Panc1 (cell line): ENCODE measurements at regions not wholly inside any gene's neighbourhood (a gene's known extent, or its start where the extent isn't known, plus 50 kb on each side); places are given as distances from the start of the nearest gene placed in this dataset.

Experiments
- ATAC-seq: fragments of 200-7000 bp; cut with Tn5 transposase; 2 replicates; pipeline ENCODE4 v1.9.1; 2020; ENCODE audit warnings: mild to moderate bottlenecking, moderate library complexity
- BruUV-seq: library from RNA; stranded (reverse); fragments of 400-500 nt; replicated peaks from 2 replicates; lab custom pipeline; 2021; lab: Mats Ljungman, UMichigan
- CTCF ChIA-PET: fragments of 300-600 bp; sonication (Branson Sonifier 250); formaldehyde crosslinking; loops from one replicate; lab custom pipeline; 2022; ENCODE audit warnings: antibody characterized with exemption; lab: Charles Lee
- POLR2A ChIA-PET: fragments of 300-600 bp; sonication (Branson Sonifier 250); formaldehyde crosslinking; loops from one replicate; lab custom pipeline; 2022; ENCODE audit warnings: antibody characterized with exemption; lab: Charles Lee
- DNase-seq: peaks from one replicate; pipeline ENCODE4 v3.0.0-alpha.2; 2010; ENCODE audit warnings: low read depth, low spot score
- H3K27ac ChIP-seq: 2 replicates; pipeline ENCODE4 v1.5.1; 2011; ENCODE audit warnings: mild to moderate bottlenecking, low read length, inconsistent platforms
- H3K27me3 ChIP-seq: fragments of 200-500 bp; sonication (Bioruptor generic); 2 replicates; pipeline ENCODE4 v1.6.0; 2014; ENCODE audit warnings: low read length, inconsistent platforms; ENCODE audit not compliant: control insufficient read depth, insufficient read depth
- H3K36me3 ChIP-seq: fragments of 200-500 bp; sonication (Bioruptor generic); 2 replicates; pipeline ENCODE4 v1.5.1; 2014; ENCODE audit warnings: inconsistent platforms, mild to moderate bottlenecking, low read length, moderate library complexity; ENCODE audit not compliant: control insufficient read depth, insufficient read depth
- H3K4me1 ChIP-seq: 2 replicates; pipeline ENCODE4 v1.5.1; 2011; ENCODE audit warnings: inconsistent platforms, mild to moderate bottlenecking, low read length, moderate library complexity; ENCODE audit not compliant: control insufficient read depth, insufficient read depth
- H3K4me3 ChIP-seq, 2 experiments: 2 replicates each; pipeline ENCODE4 v1.5.1; 2011 to 2012; ENCODE audit warnings: low read depth in 2 of 2, low read length in 2 of 2, mild to moderate bottlenecking in 2 of 2, inconsistent platforms in 1 of 2, moderate library complexity in 1 of 2
- H3K9me3 ChIP-seq: fragments of 200-500 bp; sonication (Bioruptor generic); 2 replicates; pipeline ENCODE4 v1.5.1; 2014; ENCODE audit warnings: low read depth, mild to moderate bottlenecking, inconsistent platforms, low read length, moderate library complexity; ENCODE audit not compliant: control insufficient read depth, insufficient read depth
- POLR2AphosphoS5 ChIP-seq: IDR thresholded peaks from 2 replicates; pipeline ENCODE4 v1.6.1; 2012; ENCODE audit warnings: mild to moderate bottlenecking, low read depth, low read length, moderate library complexity
- REST ChIP-seq, 2 experiments: IDR thresholded peaks; 2 replicates each; pipeline ENCODE4 v1.6.1; 2011 to 2012; ENCODE audit warnings: low read depth in 2 of 2, control low read depth in 1 of 2, low read length in 1 of 2, mild to moderate bottlenecking in 1 of 2, moderate library complexity in 1 of 2; ENCODE audit not compliant: insufficient read depth in 1 of 2
- SIN3A ChIP-seq: IDR thresholded peaks from 2 replicates; pipeline ENCODE4 v1.6.1; 2012; ENCODE audit warnings: low read depth, mild to moderate bottlenecking, low read length, moderate library complexity, borderline replicate concordance; ENCODE audit not compliant: insufficient read depth
- TCF7L2 ChIP-seq: IDR thresholded peaks from 2 replicates; pipeline ENCODE4 v1.6.1; 2011; ENCODE audit warnings: mild to moderate bottlenecking, low read depth, low read length, inconsistent platforms
- in situ Hi-C: cut with HindIII; loops from 2 replicates; pipeline ENCODE4 v1.10.0; 2016; ENCODE audit warnings: low sequenced_read_pairs, low pct_unique_long_range_greater_than_20kb
- intact Hi-C: fragments of 100-400 bp; cut with micrococcal nuclease; formaldehyde crosslinking; loops from one replicate; pipeline ENCODE4 v1.10.0; 2022; ENCODE audit not compliant: unreplicated experiment
- TF ChIP-seq, protein P1 (sequence below): fragments of 450-650 bp; IDR thresholded peaks from 2 replicates; pipeline ENCODE4 v1.5.1; 2017; ENCODE audit warnings: mild to moderate bottlenecking

- intact Hi-C loops (no loop called here), in situ Hi-C loops (no loop called here)
- Histone ChIP-seq H3K9me3 (peaks cover 13% of the 10 kb centered on the region; the same call in 1 of the 2 replicates), H3K36me3 (no peaks in the 10 kb centered on the region), H3K4me3 (no peak overlapping the region), H3K27me3 (no peaks in the 10 kb centered on the region), H3K27ac (peak overlapping the region; percentile 64; the same call in 1 of the 2 replicates), H3K4me1 (peaks cover 13% of the 10 kb centered on the region)
- no peak for TF ChIP-seq POLR2AphosphoS5
- TF ChIP-seq TCF7L2 = no peak
- TF ChIP-seq, protein P1, sequence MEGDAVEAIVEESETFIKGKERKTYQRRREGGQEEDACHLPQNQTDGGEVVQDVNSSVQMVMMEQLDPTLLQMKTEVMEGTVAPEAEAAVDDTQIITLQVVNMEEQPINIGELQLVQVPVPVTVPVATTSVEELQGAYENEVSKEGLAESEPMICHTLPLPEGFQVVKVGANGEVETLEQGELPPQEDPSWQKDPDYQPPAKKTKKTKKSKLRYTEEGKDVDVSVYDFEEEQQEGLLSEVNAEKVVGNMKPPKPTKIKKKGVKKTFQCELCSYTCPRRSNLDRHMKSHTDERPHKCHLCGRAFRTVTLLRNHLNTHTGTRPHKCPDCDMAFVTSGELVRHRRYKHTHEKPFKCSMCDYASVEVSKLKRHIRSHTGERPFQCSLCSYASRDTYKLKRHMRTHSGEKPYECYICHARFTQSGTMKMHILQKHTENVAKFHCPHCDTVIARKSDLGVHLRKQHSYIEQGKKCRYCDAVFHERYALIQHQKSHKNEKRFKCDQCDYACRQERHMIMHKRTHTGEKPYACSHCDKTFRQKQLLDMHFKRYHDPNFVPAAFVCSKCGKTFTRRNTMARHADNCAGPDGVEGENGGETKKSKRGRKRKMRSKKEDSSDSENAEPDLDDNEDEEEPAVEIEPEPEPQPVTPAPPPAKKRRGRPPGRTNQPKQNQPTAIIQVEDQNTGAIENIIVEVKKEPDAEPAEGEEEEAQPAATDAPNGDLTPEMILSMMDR = no peak
- no peak for TF ChIP-seq SIN3A
- no peak for TF ChIP-seq REST (IDR thresholded peaks at IDR 0.05; ENCODE audit: insufficient read depth in 1 of 2, low read depth in 2 of 2, low read length in 1 of 2)
- POLR2A ChIA-PET = interaction anchor here (0.6 kb wide), 1 partner anchor 820 kb away, joined by 5 read pairs; no protein-coding TSS in a partner anchor
- BruUV-seq = no TSS peak
- CTCF ChIA-PET = no interaction called here
- ATAC-seq = no peak
- DNase-seq = no peak
These were observed 275.2 kb downstream of the CSNK1G3 start for GRCh38 chr5:123787136-123787535.

- ATAC-seq (no peak), DNase-seq (no peak)
- in situ Hi-C loops = no loop called here
- Histone ChIP-seq H3K27me3 (no peaks in the 10 kb centered on the region), H3K27ac (peak overlapping the region; percentile 59), H3K9me3 (peaks cover 13% of the 10 kb centered on the region; the same call in 1 of the 2 replicates), H3K36me3 (no peaks in the 10 kb centered on the region), H3K4me1 (peaks cover 13% of the 10 kb centered on the region), H3K4me3 (no peak overlapping the region)
- BruUV-seq = no TSS peak
- ChIA-PET POLR2A (no interaction called here), CTCF (no interaction called here)
- TF ChIP-seq, protein P1 = no peak
- TF ChIP-seq POLR2AphosphoS5 (no peak), TCF7L2 (no peak), SIN3A (no peak), REST (IDR thresholded peaks at IDR 0.05; ENCODE audit: insufficient read depth in 1 of 2, low read depth in 2 of 2, low read length in 1 of 2) (no peak)
- intact Hi-C loops = no loop called here
These were observed 274.4 kb downstream of the CSNK1G3 start for GRCh38 chr5:123786411-123786810.
